Peyer's patch (tissue), 4 donors: ENCODE measurements at regions not wholly inside any gene's neighbourhood (a gene's known extent, or its start where the extent isn't known, plus 50 kb on each side); places are given as distances from the start of the nearest gene placed in this dataset.
"Not testable (repeated sequence)": the region's sequence is repeated elsewhere in the genome, so short reads cannot be mapped to it uniquely, and the experiment has no call there.

ENCODE experiments used
- DNase-seq, 3 donors: peaks; one replicate each; pipeline ENCODE4 v3.0.0-alpha.2; 2017 to 2019
- H3K27ac ChIP-seq, 4 donors: fragments of 200-600 bp; sonication (generic); one replicate each; pipeline ENCODE4 v1.5.1; 2016 to 2019
- H3K27me3 ChIP-seq, 2 donors: fragments of 200-600 bp; sonication (generic); one replicate each; pipeline ENCODE4 v1.5.1; 2019
- H3K36me3 ChIP-seq, 3 donors: fragments of 200-600 bp; sonication (generic); one replicate each; pipeline ENCODE4 v1.5.1; 2016 to 2019
- H3K4me1 ChIP-seq, 4 donors: fragments of 200-600 bp; sonication (generic); one replicate each; pipeline ENCODE4 v1.5.1; 2016 to 2019
- H3K4me3 ChIP-seq, 4 donors: fragments of 200-600 bp; sonication (generic); 1 replicate in 3 of 4; 2 replicates in 1 of 4; pipeline ENCODE4 v1.5.1; 2016 to 2019; ENCODE audit warnings: mild to moderate bottlenecking in 1 of 4
- H3K9me3 ChIP-seq, 4 donors: fragments of 200-600 bp; sonication (generic); one replicate each; pipeline ENCODE4 v1.5.1; 2016 to 2019; ENCODE audit warnings: mild to moderate bottlenecking in 1 of 4
- POLR2A ChIP-seq, 2 donors: fragments of 450-650 bp; IDR thresholded peaks; one replicate each; pipeline ENCODE4 v1.5.1; 2017; ENCODE audit warnings: antibody characterized with exemption in 2 of 2, mild to moderate bottlenecking in 2 of 2, moderate library complexity in 2 of 2
- TF ChIP-seq, protein P1 (sequence below), 6 experiments: fragments of 450-650 bp in 4 of 6; fragments of 200-600 bp in 2 of 6; sonication (generic) in 1 of 6; IDR thresholded peaks; one replicate each; pipeline ENCODE4 v1.5.1; 2017 to 2019; ENCODE audit warnings: antibody characterized with exemption in 6 of 6, mild to moderate bottlenecking in 3 of 6, moderate library complexity in 1 of 6

DNA sequence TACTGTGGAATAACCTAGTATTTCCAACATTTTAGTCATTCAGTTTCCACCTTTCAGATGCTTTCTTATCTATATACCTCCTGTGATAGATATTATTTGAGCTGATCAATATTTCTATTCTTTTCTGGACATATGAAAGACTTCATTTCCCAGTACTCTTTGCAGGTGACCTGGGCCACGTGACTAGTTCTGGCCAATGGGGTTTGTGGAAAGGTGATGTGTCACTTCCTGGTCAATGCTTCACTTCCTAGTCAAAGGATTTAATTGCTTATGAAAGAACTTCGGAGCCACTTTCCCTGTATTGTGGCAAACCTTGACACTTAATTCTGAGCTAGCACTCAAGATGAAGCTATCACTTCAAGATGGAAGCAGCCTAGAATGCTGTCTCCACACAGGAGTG is 248.9 kb upstream of the FOXF1 start:
- TF ChIP-seq POLR2A (IDR thresholded peaks at IDR 0.05) = no peak
- TF ChIP-seq, protein P1, sequence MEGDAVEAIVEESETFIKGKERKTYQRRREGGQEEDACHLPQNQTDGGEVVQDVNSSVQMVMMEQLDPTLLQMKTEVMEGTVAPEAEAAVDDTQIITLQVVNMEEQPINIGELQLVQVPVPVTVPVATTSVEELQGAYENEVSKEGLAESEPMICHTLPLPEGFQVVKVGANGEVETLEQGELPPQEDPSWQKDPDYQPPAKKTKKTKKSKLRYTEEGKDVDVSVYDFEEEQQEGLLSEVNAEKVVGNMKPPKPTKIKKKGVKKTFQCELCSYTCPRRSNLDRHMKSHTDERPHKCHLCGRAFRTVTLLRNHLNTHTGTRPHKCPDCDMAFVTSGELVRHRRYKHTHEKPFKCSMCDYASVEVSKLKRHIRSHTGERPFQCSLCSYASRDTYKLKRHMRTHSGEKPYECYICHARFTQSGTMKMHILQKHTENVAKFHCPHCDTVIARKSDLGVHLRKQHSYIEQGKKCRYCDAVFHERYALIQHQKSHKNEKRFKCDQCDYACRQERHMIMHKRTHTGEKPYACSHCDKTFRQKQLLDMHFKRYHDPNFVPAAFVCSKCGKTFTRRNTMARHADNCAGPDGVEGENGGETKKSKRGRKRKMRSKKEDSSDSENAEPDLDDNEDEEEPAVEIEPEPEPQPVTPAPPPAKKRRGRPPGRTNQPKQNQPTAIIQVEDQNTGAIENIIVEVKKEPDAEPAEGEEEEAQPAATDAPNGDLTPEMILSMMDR (IDR thresholded peaks at IDR 0.05) = no peak
- no peaks in the 10 kb centered on the region for H3K4me1 ChIP-seq
- DNase-seq = no peak
- peaks cover 0 to 4% (median 0%) of the 10 kb centered on the region in 4 donors for H3K9me3 ChIP-seq
- H3K4me3 ChIP-seq = no peak overlapping the region
- no peaks in the 10 kb centered on the region for H3K27me3 ChIP-seq
- no peak overlapping the region for H3K27ac ChIP-seq
- H3K36me3 ChIP-seq = no peaks in the 10 kb centered on the region

DNA sequence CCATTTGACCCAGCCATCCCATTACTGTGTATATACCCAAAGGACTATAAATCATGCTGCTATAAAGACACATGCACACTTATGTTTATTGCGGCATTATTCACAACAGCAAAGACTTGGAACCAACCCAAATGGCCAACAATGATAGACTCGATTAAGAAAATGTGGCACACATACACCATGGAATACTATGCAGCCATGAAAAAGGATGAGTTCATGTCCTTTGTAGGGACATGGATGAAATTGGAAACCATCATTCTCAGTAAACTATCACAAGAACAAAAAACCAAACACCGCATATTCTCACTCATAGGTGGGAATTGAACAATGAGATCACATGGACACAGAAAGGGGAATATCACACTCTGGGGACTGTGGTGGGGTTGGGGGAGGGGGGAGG is 242.7 kb upstream of the FOXF1 start:
- not testable (repeated sequence) for H3K27ac ChIP-seq, H3K27me3 ChIP-seq, H3K9me3 ChIP-seq, DNase-seq, H3K4me1 ChIP-seq, H3K4me3 ChIP-seq, H3K36me3 ChIP-seq

DNA sequence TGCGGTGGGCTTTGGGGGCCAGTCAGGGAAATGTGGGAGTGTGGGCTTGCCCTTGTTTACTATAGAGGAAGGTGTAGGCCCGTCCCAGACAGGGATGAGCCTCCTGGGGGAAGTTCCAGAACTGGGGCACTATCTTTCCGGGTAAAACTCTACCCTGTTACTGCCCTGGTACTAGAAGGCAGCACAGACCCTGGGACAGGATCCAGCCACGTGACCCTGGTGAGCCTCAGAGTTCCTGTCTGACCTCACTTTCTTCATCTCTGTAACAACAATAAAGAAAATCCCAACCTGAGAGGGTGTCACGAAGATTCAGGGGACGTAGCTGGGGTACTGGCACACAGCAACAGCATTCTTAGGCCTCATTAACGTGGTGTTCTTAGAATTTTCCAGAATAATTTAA is 239.6 kb upstream of the FOXF1 start:
- H3K27ac ChIP-seq = no peak overlapping the region
- H3K4me1 ChIP-seq = no peaks in the 10 kb centered on the region
- no peak for DNase-seq

DNA sequence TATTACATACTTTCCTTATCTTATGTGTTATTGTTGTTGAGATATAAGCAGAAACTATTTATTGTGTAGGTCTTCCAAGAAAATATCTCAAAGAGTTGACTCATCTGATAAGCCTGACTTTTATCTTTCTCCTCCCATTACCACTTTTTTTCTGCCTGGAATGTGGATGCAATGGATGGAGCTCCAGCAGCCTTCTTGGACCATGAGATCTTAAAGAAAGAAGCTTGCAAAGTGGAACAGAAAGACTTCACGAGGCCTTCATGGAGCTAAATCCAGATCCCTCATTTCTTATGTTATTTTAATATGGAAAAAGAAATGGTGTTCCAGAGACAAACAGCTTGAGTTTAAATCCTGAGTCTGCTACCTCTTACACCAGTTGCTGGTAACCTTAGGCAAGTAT is 237.6 kb upstream of the FOXF1 start:
- Histone ChIP-seq H3K4me1 (no peaks in the 10 kb centered on the region), H3K27ac (no peak overlapping the region), H3K27me3 (no peaks in the 10 kb centered on the region), H3K4me3 (no peak overlapping the region), H3K9me3 (no peaks in the 10 kb centered on the region), H3K36me3 (no peaks in the 10 kb centered on the region)
- no peak for DNase-seq
- TF ChIP-seq, protein P1 (IDR thresholded peaks at IDR 0.05) = no peak
- no peak for TF ChIP-seq POLR2A (IDR thresholded peaks at IDR 0.05)

More for the DNA sequence above, 239.6 kb upstream of the FOXF1 start:
- H3K27me3 ChIP-seq = no peaks in the 10 kb centered on the region
- H3K9me3 ChIP-seq = no peaks in the 10 kb centered on the region
- no peak overlapping the region for H3K4me3 ChIP-seq
- no peak for TF ChIP-seq POLR2A (IDR thresholded peaks at IDR 0.05)
- TF ChIP-seq, protein P1 (IDR thresholded peaks at IDR 0.05) = no peak
- H3K36me3 ChIP-seq = no peaks in the 10 kb centered on the region

DNA sequence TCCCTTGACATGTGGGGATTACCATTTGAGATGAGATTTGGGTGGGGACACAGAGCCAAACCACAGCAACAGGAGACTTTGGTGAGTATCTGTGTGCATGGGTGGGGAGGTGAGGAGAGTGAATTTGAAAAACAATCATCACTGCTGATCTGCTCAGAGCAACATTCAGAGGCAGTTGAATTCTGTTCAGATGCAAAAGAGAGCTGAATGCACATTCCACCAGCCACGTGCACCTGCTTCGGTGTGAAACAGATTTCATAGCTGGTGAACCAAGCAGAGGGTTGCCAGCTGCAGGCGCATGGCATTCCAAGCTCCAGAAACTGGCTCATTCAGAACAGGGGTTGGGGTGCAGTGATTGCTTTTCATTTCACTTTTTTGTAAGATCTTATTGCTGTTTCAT is 233.1 kb upstream of the FOXF1 start:
- no peak overlapping the region for H3K4me3 ChIP-seq
- TF ChIP-seq, protein P1 (IDR thresholded peaks at IDR 0.05) = no peak
- TF ChIP-seq POLR2A (IDR thresholded peaks at IDR 0.05) = no peak
- no peaks in the 10 kb centered on the region for H3K9me3 ChIP-seq
- no peaks in the 10 kb centered on the region for H3K4me1 ChIP-seq
- no peaks in the 10 kb centered on the region for H3K36me3 ChIP-seq
- H3K27ac ChIP-seq = no peak overlapping the region
- no peak for DNase-seq
- H3K27me3 ChIP-seq = no peaks in the 10 kb centered on the region

DNA sequence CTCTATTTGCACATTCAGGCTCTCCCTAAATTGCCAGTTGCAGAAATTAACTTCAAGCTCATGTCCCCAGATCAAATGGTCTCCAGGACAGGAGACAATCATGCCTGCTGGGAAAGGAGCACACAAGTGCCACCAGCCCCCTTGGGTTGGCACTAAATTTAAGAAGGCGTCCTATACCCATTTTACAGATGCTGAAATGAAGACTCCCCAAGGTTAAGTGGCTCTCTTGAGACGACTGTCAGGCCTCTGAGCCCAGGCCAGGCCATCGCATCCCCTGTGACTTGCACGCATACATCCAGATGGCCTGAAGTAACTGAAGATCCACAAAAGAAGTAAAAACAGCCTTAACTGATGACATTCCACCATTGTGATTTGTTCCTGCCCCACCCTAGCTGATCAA is 232.5 kb upstream of the FOXF1 start:
- not testable (repeated sequence) for H3K36me3 ChIP-seq, H3K4me3 ChIP-seq, DNase-seq, H3K9me3 ChIP-seq, H3K27ac ChIP-seq, H3K27me3 ChIP-seq, H3K4me1 ChIP-seq

DNA sequence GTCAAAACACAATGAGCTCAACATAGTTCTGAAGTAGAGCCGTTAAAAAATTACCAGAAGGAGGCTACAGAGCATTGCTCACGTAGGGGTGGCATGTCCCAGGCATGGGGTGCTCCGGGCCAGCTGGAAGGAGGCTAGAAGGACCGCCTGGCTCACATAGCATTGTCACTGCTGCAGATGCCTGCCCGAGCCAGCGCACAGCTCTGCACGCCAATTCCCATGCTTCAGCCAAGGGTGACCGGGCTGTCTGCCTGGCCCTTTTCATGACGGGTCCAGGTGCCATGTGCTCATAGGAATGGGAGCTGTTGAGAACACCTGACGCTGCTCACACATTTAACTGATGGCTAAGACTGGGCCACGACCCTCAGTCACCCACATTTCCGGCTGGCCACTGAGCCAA is 228.9 kb upstream of the FOXF1 start:
- Histone ChIP-seq H3K4me1 (no peaks in the 10 kb centered on the region), H3K36me3 (no peaks in the 10 kb centered on the region), H3K9me3 (no peaks in the 10 kb centered on the region), H3K27ac (peak overlapping the region in 2 of 4 donors; percentile 37 to 39), H3K27me3 (no peaks in the 10 kb centered on the region), H3K4me3 (no peak overlapping the region)
- no peak for DNase-seq
- TF ChIP-seq, protein P1 (IDR thresholded peaks at IDR 0.05) = no peak
- no peak for TF ChIP-seq POLR2A (IDR thresholded peaks at IDR 0.05)
